Lower leg skin (tissue), 3 donors: ENCODE measurements at regions not wholly inside any gene's neighbourhood (a gene's known extent, or its start where the extent isn't known, plus 50 kb on each side); places are given as distances from the start of the nearest gene placed in this dataset.

Experiments used
- POLR2A ChIP-seq, 2 donors: fragments of 450-650 bp; IDR thresholded peaks; one replicate each; pipeline ENCODE4 v1.6.1; 2016 to 2017; ENCODE audit warnings: antibody characterized with exemption in 2 of 2, mild to moderate bottlenecking in 1 of 2, moderate library complexity in 1 of 2
- TF ChIP-seq, protein P1 (sequence below), 3 donors: fragments of 450-650 bp; IDR thresholded peaks; one replicate each; pipeline ENCODE4 v1.5.1; 2016; ENCODE audit warnings: antibody characterized with exemption in 3 of 3, mild to moderate bottlenecking in 3 of 3, moderate library complexity in 2 of 3

DNA sequence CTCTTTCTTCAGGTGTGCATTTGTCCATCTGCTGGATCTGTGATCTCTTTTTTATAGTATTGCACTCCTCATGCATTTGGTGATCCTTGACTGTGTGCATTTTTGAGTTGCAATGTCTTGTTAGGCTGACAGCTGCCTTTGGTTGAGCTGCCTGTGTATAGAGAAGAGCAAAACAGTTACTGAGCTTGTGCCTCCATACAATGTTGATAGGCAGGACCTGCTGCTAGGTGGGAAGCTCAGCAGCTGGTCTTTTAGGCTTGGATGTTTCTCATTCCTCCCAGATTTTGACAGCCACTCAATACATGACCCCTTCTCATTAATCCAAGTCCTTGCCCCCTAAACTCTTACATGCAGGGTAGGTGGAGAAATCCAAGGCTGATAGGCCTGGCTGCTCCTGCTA lies 74.8 kb upstream of the PIAS1 start:
- TF ChIP-seq, protein P1, sequence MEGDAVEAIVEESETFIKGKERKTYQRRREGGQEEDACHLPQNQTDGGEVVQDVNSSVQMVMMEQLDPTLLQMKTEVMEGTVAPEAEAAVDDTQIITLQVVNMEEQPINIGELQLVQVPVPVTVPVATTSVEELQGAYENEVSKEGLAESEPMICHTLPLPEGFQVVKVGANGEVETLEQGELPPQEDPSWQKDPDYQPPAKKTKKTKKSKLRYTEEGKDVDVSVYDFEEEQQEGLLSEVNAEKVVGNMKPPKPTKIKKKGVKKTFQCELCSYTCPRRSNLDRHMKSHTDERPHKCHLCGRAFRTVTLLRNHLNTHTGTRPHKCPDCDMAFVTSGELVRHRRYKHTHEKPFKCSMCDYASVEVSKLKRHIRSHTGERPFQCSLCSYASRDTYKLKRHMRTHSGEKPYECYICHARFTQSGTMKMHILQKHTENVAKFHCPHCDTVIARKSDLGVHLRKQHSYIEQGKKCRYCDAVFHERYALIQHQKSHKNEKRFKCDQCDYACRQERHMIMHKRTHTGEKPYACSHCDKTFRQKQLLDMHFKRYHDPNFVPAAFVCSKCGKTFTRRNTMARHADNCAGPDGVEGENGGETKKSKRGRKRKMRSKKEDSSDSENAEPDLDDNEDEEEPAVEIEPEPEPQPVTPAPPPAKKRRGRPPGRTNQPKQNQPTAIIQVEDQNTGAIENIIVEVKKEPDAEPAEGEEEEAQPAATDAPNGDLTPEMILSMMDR (IDR thresholded peaks at IDR 0.05), result no peak
- no peak for TF ChIP-seq POLR2A (IDR thresholded peaks at IDR 0.05)
